ENCODE measurements at regions not wholly inside any gene's neighbourhood (a gene's known extent, or its start where the extent isn't known, plus 50 kb on each side); places are given as distances from the start of the nearest gene placed in this dataset.
"Not testable (repeated sequence)": the region's sequence is repeated elsewhere in the genome, so short reads cannot be mapped to it uniquely, and the experiment has no call there.

DNA sequence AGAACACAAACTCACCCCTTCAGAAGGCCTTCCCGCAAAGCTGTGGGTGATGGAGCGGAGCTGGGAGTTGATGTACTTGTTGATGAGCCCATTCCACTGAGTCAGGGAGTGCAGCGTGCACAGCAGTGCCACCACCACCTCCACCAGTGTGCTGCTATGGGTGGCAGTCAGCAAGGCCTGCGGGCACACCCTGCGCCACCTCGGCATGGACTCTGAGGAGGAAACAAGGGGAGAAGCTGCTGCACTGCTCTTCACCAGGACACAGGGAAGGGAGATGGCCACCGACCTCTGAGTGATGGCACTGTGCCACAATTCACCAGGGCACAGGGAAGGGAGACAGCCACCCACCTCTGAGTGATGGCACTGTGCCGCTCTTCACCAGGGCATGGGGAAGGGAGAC, 100.7 kb upstream of the TP53TG3D start:
- H3K9me3 ChIP-seq (ENCODE audit: low read length); H3K4me1 ChIP-seq (ENCODE audit: insufficient read depth, low read length); H3K27ac ChIP-seq (ENCODE audit: low read depth, low read length); CTCF ChIA-PET; H3K9me3 Mint-ChIP-seq; H3K27me3 Mint-ChIP-seq; H3K4me1 Mint-ChIP-seq; H3K4me3 Mint-ChIP-seq; H3K27me3 ChIP-seq (ENCODE audit: insufficient read depth, low read length, poor library complexity, severe bottlenecking); POLR2A ChIA-PET; DNase-seq; H3K36me3 ChIP-seq (ENCODE audit: insufficient read depth, low read length); H3K36me3 Mint-ChIP-seq; H3K27ac Mint-ChIP-seq; H3K4me3 ChIP-seq (ENCODE audit: low read length): not testable (repeated sequence)

GRCh38 chr16:32187918-32188669, 65.0 kb upstream of the TP53TG3D start:
- H3K4me3 Mint-ChIP-seq, H3K4me1 Mint-ChIP-seq: not testable (repeated sequence)

DNA sequence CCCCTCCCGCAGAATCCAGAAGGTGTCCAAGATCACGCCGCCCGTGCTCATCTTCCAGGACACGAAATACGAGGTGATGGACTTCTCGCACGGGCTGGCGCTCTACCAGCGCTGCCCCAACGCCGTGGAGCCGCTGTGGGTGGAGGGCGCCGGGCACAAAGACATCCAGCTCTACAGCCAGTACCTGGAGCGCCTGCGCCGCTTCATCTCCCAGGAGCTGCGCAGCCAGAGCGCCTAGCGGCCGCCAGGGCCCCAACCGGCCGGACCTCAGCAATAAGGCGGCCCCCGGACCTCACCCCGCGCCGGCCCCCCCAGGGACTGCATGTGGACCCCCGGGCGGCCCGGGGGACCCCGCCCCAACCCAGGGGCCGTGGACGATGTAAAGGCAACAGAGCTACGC, 50.5 kb upstream of the TP53TG3D start:
- H3K4me3 ChIP-seq (ENCODE audit: low read length); H3K27me3 ChIP-seq (ENCODE audit: insufficient read depth, low read length, poor library complexity, severe bottlenecking); H3K9me3 Mint-ChIP-seq; CTCF ChIA-PET; H3K27ac ChIP-seq (ENCODE audit: low read depth, low read length); POLR2A ChIA-PET; H3K36me3 Mint-ChIP-seq; DNase-seq; H3K4me1 Mint-ChIP-seq; H3K27ac Mint-ChIP-seq; H3K9me3 ChIP-seq (ENCODE audit: low read length); H3K27me3 Mint-ChIP-seq; H3K4me3 Mint-ChIP-seq; H3K4me1 ChIP-seq (ENCODE audit: insufficient read depth, low read length); H3K36me3 ChIP-seq (ENCODE audit: insufficient read depth, low read length): not testable (repeated sequence)

More at GRCh38 chr16:32187918-32188669, 65.0 kb upstream of the TP53TG3D start:
- H3K27me3 ChIP-seq (ENCODE audit: insufficient read depth, low read length, poor library complexity, severe bottlenecking); DNase-seq; H3K4me3 ChIP-seq (ENCODE audit: low read length); H3K9me3 ChIP-seq (ENCODE audit: low read length); H3K9me3 Mint-ChIP-seq; POLR2A ChIA-PET; H3K36me3 ChIP-seq (ENCODE audit: insufficient read depth, low read length); H3K27ac Mint-ChIP-seq; H3K27me3 Mint-ChIP-seq; H3K36me3 Mint-ChIP-seq; H3K27ac ChIP-seq (ENCODE audit: low read depth, low read length); CTCF ChIA-PET; H3K4me1 ChIP-seq (ENCODE audit: insufficient read depth, low read length): not testable (repeated sequence)
